GDM1 (cell line): ENCODE measurements at regions not wholly inside any gene's neighbourhood (a gene's known extent, or its start where the extent isn't known, plus 50 kb on each side); places are given as distances from the start of the nearest gene placed in this dataset.

ENCODE experiments used
- DNase-seq: peaks from one replicate; lab custom pipeline; 2025; lab: John Stamatoyannopoulos, UW

GRCh38 chr5:3888310-3888709 is 292.7 kb downstream of the IRX1 start:
- DNase-seq = no peak

GRCh38 chr5:3889412-3890142 is 293.9 kb downstream of the IRX1 start:
- no peak for DNase-seq

GRCh38 chr5:3891113-3891512 is 295.5 kb downstream of the IRX1 start:
- DNase-seq = no peak

GRCh38 chr5:3893527-3893926 is 297.9 kb downstream of the IRX1 start:
- DNase-seq = no peak

GRCh38 chr5:3893975-3894374 is 298.3 kb downstream of the IRX1 start:
- DNase-seq = no peak

GRCh38 chr5:3896098-3896497 is 300.5 kb downstream of the IRX1 start:
- no peak for DNase-seq

- DNase-seq = no peak
Observed at GRCh38 chr5:3899093-3899492, 303.5 kb downstream of the IRX1 start.

GRCh38 chr5:3904584-3904983 is 309.0 kb downstream of the IRX1 start:
- no peak for DNase-seq

GRCh38 chr5:3905031-3905430 is 309.4 kb downstream of the IRX1 start:
- no peak for DNase-seq

- no peak for DNase-seq
Observed at GRCh38 chr5:3905521-3905920, 309.9 kb downstream of the IRX1 start.

GRCh38 chr5:3911111-3911510 is 315.5 kb downstream of the IRX1 start:
- DNase-seq = no peak

- DNase-seq = no peak
Observed at GRCh38 chr5:3911773-3912172, 316.1 kb downstream of the IRX1 start.

- no peak for DNase-seq
Observed at GRCh38 chr5:3912790-3913189, 317.2 kb downstream of the IRX1 start.

GRCh38 chr5:3913279-3913678 is 317.6 kb downstream of the IRX1 start:
- DNase-seq = no peak

- no peak for DNase-seq
Observed at GRCh38 chr5:3925022-3925421, 329.4 kb downstream of the IRX1 start.

GRCh38 chr5:3925935-3926334 is 330.3 kb downstream of the IRX1 start:
- DNase-seq = no peak

GRCh38 chr5:3929799-3930198 is 334.2 kb downstream of the IRX1 start:
- DNase-seq = no peak

GRCh38 chr5:3931976-3932375 is 336.3 kb downstream of the IRX1 start:
- no peak for DNase-seq

GRCh38 chr5:3933536-3933935 is 337.9 kb downstream of the IRX1 start:
- no peak for DNase-seq

GRCh38 chr5:3933966-3934365 is 338.3 kb downstream of the IRX1 start:
- no peak for DNase-seq

- DNase-seq = no peak
Observed at GRCh38 chr5:3943859-3944258, 348.2 kb downstream of the IRX1 start.

GRCh38 chr5:3944930-3945329 is 349.3 kb downstream of the IRX1 start:
- no peak for DNase-seq

- no peak for DNase-seq
Observed at GRCh38 chr5:3948838-3949237, 353.2 kb downstream of the IRX1 start.

GRCh38 chr5:3954199-3954598 is 358.6 kb downstream of the IRX1 start:
- no peak for DNase-seq
